HUES64 (cell line): ENCODE measurements at regions not wholly inside any gene's neighbourhood (a gene's known extent, or its start where the extent isn't known, plus 50 kb on each side); places are given as distances from the start of the nearest gene placed in this dataset.

Experiments used
- H3K27ac ChIP-seq: 2 replicates; pipeline ENCODE4 v1.7.0; 2013; ENCODE audit warnings: low read depth, low read length, inconsistent platforms
- H3K27me3 ChIP-seq: 2 replicates; pipeline ENCODE4 v1.6.1; 2013; ENCODE audit warnings: mild to moderate bottlenecking, low read length; ENCODE audit not compliant: insufficient read depth
- H3K36me3 ChIP-seq: 2 replicates; pipeline ENCODE4 v1.6.1; 2013; ENCODE audit warnings: mild to moderate bottlenecking, low read length; ENCODE audit not compliant: insufficient read depth
- H3K4me1 ChIP-seq: 2 replicates; pipeline ENCODE4 v1.6.1; 2013; ENCODE audit warnings: mild to moderate bottlenecking, low read length, moderate library complexity; ENCODE audit not compliant: insufficient read depth
- H3K4me3 ChIP-seq: 2 replicates; pipeline ENCODE4 v1.5.1; 2013; ENCODE audit warnings: mild to moderate bottlenecking, low read length, moderate library complexity
- H3K9ac ChIP-seq: 2 replicates; pipeline ENCODE4 v1.6.1; 2013; ENCODE audit warnings: mild to moderate bottlenecking, low read depth, low read length
- H3K9me3 ChIP-seq: 2 replicates; pipeline ENCODE4 v1.6.1; 2013; ENCODE audit warnings: low read depth, low read length; ENCODE audit not compliant: insufficient read depth
- WGBS: fragments of 150-250, 120-280 bp; methylation state at CpG from one replicate; pipeline ENCODE4 v1.1.7; 2013; ENCODE audit warnings: missing lambda C conversion rate; 5-methylcytosine and 5-hydroxymethylcytosine counted together

GRCh38 chr9:118510711-118511110 lies 806.5 kb downstream of the TLR4 start:
- Histone ChIP-seq H3K27ac (no peak overlapping the region), H3K9me3 (no peaks in the 10 kb centered on the region), H3K27me3 (no peaks in the 10 kb centered on the region), H3K9ac (no peak overlapping the region), H3K4me1 (no peaks in the 10 kb centered on the region), H3K4me3 (no peak overlapping the region), H3K36me3 (no peaks in the 10 kb centered on the region)
- WGBS = 100% methylated on average over 2 of the region's 4 CpGs

- Histone ChIP-seq H3K9ac (no peak overlapping the region), H3K4me3 (no peak overlapping the region), H3K27ac (no peak overlapping the region), H3K36me3 (no peaks in the 10 kb centered on the region), H3K4me1 (no peaks in the 10 kb centered on the region), H3K9me3 (no peaks in the 10 kb centered on the region), H3K27me3 (no peaks in the 10 kb centered on the region)
- WGBS = 95% methylated on average over 5 of the region's 5 CpGs
Measured at GRCh38 chr9:118515947-118516346, 811.7 kb downstream of the TLR4 start.

- H3K27ac ChIP-seq = no peak overlapping the region
- no peaks in the 10 kb centered on the region for H3K9me3 ChIP-seq
- no peaks in the 10 kb centered on the region for H3K36me3 ChIP-seq
- no peaks in the 10 kb centered on the region for H3K27me3 ChIP-seq
- H3K9ac ChIP-seq = no peak overlapping the region
- WGBS = 83% methylated on average over 3 of the region's 3 CpGs
- no peak overlapping the region for H3K4me3 ChIP-seq
- H3K4me1 ChIP-seq = peaks cover 4% of the 10 kb centered on the region; the same call in 1 of the 2 replicates
Measured at GRCh38 chr9:118521261-118521660, 817.1 kb downstream of the TLR4 start.

- Histone ChIP-seq H3K9me3 (no peaks in the 10 kb centered on the region), H3K27me3 (no peaks in the 10 kb centered on the region), H3K4me3 (no peak overlapping the region), H3K4me1 (peaks cover 4% of the 10 kb centered on the region; the same call in 1 of the 2 replicates), H3K9ac (no peak overlapping the region), H3K27ac (no peak overlapping the region), H3K36me3 (no peaks in the 10 kb centered on the region)
- WGBS = 64% methylated on average over 8 of the region's 9 CpGs
Measured at GRCh38 chr9:118522093-118523028, 818.2 kb downstream of the TLR4 start.

GRCh38 chr9:118527261-118527660 lies 823.1 kb downstream of the TLR4 start:
- H3K9ac ChIP-seq = no peak overlapping the region
- H3K27ac ChIP-seq = no peak overlapping the region
- H3K4me3 ChIP-seq = no peak overlapping the region
- no peaks in the 10 kb centered on the region for H3K27me3 ChIP-seq
- H3K9me3 ChIP-seq = no peaks in the 10 kb centered on the region
- H3K36me3 ChIP-seq = no peaks in the 10 kb centered on the region
- H3K4me1 ChIP-seq = peaks cover 4% of the 10 kb centered on the region; the same call in 1 of the 2 replicates
- no CpG with 5 or more reads among the region's 1 CpG for WGBS

GRCh38 chr9:118529210-118529609 lies 825.0 kb downstream of the TLR4 start:
- H3K27ac ChIP-seq = no peak overlapping the region
- H3K4me1 ChIP-seq = no peaks in the 10 kb centered on the region
- no peaks in the 10 kb centered on the region for H3K9me3 ChIP-seq
- no peaks in the 10 kb centered on the region for H3K36me3 ChIP-seq
- 84% methylated on average over 3 of the region's 3 CpGs for WGBS
- no peak overlapping the region for H3K4me3 ChIP-seq
- no peaks in the 10 kb centered on the region for H3K27me3 ChIP-seq
- H3K9ac ChIP-seq = no peak overlapping the region

- no peaks in the 10 kb centered on the region for H3K4me1 ChIP-seq
- no peak overlapping the region for H3K27ac ChIP-seq
- no peak overlapping the region for H3K9ac ChIP-seq
- H3K36me3 ChIP-seq = no peaks in the 10 kb centered on the region
- H3K4me3 ChIP-seq = no peak overlapping the region
- no peaks in the 10 kb centered on the region for H3K9me3 ChIP-seq
- H3K27me3 ChIP-seq = no peaks in the 10 kb centered on the region
- 84% methylated on average over 2 of the region's 2 CpGs for WGBS
Measured at GRCh38 chr9:118529624-118530214, 825.5 kb downstream of the TLR4 start.

GRCh38 chr9:118532592-118532991 lies 828.4 kb downstream of the TLR4 start:
- H3K36me3 ChIP-seq = no peaks in the 10 kb centered on the region
- H3K27ac ChIP-seq = no peak overlapping the region
- no peaks in the 10 kb centered on the region for H3K9me3 ChIP-seq
- no peaks in the 10 kb centered on the region for H3K27me3 ChIP-seq
- no peak overlapping the region for H3K4me3 ChIP-seq
- H3K4me1 ChIP-seq = no peaks in the 10 kb centered on the region
- H3K9ac ChIP-seq = no peak overlapping the region
- 100% methylated on average over 1 of the region's 1 CpG for WGBS

- Histone ChIP-seq H3K9me3 (no peaks in the 10 kb centered on the region), H3K4me3 (no peak overlapping the region), H3K4me1 (no peaks in the 10 kb centered on the region), H3K36me3 (no peaks in the 10 kb centered on the region), H3K9ac (no peak overlapping the region), H3K27ac (no peak overlapping the region), H3K27me3 (no peaks in the 10 kb centered on the region)
- 100% methylated on average over 2 of the region's 3 CpGs for WGBS
Measured at GRCh38 chr9:118533101-118533500, 828.9 kb downstream of the TLR4 start.

- H3K27me3 ChIP-seq = no peaks in the 10 kb centered on the region
- no peak overlapping the region for H3K9ac ChIP-seq
- no peak overlapping the region for H3K4me3 ChIP-seq
- WGBS = 96% methylated on average over 2 of the region's 3 CpGs
- no peaks in the 10 kb centered on the region for H3K9me3 ChIP-seq
- no peak overlapping the region for H3K27ac ChIP-seq
- H3K36me3 ChIP-seq = no peaks in the 10 kb centered on the region
- H3K4me1 ChIP-seq = no peaks in the 10 kb centered on the region
Measured at GRCh38 chr9:118533850-118534249, 829.6 kb downstream of the TLR4 start.

- 88% methylated on average over 4 of the region's 4 CpGs for WGBS
- H3K36me3 ChIP-seq = no peaks in the 10 kb centered on the region
- no peak overlapping the region for H3K9ac ChIP-seq
- H3K27me3 ChIP-seq = no peaks in the 10 kb centered on the region
- no peak overlapping the region for H3K27ac ChIP-seq
- no peaks in the 10 kb centered on the region for H3K4me1 ChIP-seq
- no peak overlapping the region for H3K4me3 ChIP-seq
- no peaks in the 10 kb centered on the region for H3K9me3 ChIP-seq
Measured at GRCh38 chr9:118536153-118536552, 832.0 kb downstream of the TLR4 start.
